T-helper 2 cell treated with Interferon-gamma antibody and Interleukin-4, amounts not matched to agents 5 μg/mL and 100 μg/mL, for 36 hours (primary cell): ENCODE measurements at regions not wholly inside any gene's neighbourhood (a gene's known extent, or its start where the extent isn't known, plus 50 kb on each side); places are given as distances from the start of the nearest gene placed in this dataset.
A peak's percentile ranks its signal among the peaks of the same experiment; 100 is the strongest.
"Not testable (repeated sequence)": the region's sequence is repeated elsewhere in the genome, so short reads cannot be mapped to it uniquely, and the experiment has no call there.

Source experiments
- DNase-seq: peaks from one replicate; pipeline ENCODE4 v3.0.0; 2021; ENCODE audit warnings: low spot score
- H3K27ac Mint-ChIP-seq: one replicate; pipeline ENCODE4 v1.8.0; 2021; ENCODE audit warnings: mild to moderate bottlenecking, mixed read lengths
- H3K27me3 Mint-ChIP-seq: one replicate; pipeline ENCODE4 v1.8.0; 2021; ENCODE audit warnings: low read depth, mixed read lengths
- H3K36me3 Mint-ChIP-seq: one replicate; pipeline ENCODE4 v1.8.0; 2021; ENCODE audit warnings: low read depth, mixed read lengths
- H3K4me1 Mint-ChIP-seq: one replicate; pipeline ENCODE4 v1.8.0; 2021; ENCODE audit warnings: low read depth, mixed read lengths
- H3K4me3 Mint-ChIP-seq: one replicate; pipeline ENCODE4 v1.8.0; 2022; ENCODE audit warnings: mild to moderate bottlenecking, moderate library complexity, mixed read lengths
- H3K9me3 Mint-ChIP-seq: one replicate; pipeline ENCODE4 v1.8.0; 2021; ENCODE audit warnings: mixed read lengths

- Mint-ChIP-seq H3K36me3 (no peaks in the 10 kb centered on the region), H3K9me3 (no peaks in the 10 kb centered on the region), H3K27ac (no peak overlapping the region), H3K4me3 (no peak overlapping the region), H3K4me1 (no peaks in the 10 kb centered on the region), H3K27me3 (no peaks in the 10 kb centered on the region)
- no peak for DNase-seq
Measured at GRCh38 chr10:117796130-117796745, 250.5 kb downstream of the RAB11FIP2 start.

- no peak for DNase-seq
- Mint-ChIP-seq H3K27me3 (no peaks in the 10 kb centered on the region), H3K36me3 (no peaks in the 10 kb centered on the region), H3K4me3 (no peak overlapping the region), H3K27ac (no peak overlapping the region), H3K9me3 (no peaks in the 10 kb centered on the region), H3K4me1 (no peaks in the 10 kb centered on the region)
Measured at GRCh38 chr10:117797296-117797695, 249.4 kb downstream of the RAB11FIP2 start.

GRCh38 chr10:117801691-117802090 lies 245.1 kb downstream of the RAB11FIP2 start:
- Mint-ChIP-seq H3K27me3 (no peaks in the 10 kb centered on the region), H3K9me3 (no peaks in the 10 kb centered on the region), H3K36me3 (no peaks in the 10 kb centered on the region), H3K4me3 (no peak overlapping the region), H3K27ac (no peak overlapping the region), H3K4me1 (no peaks in the 10 kb centered on the region)
- no peak for DNase-seq

- no peaks in the 10 kb centered on the region for H3K4me1 Mint-ChIP-seq
- DNase-seq: no peak
- no peak overlapping the region for H3K27ac Mint-ChIP-seq
- no peaks in the 10 kb centered on the region for H3K9me3 Mint-ChIP-seq
- no peak overlapping the region for H3K4me3 Mint-ChIP-seq
- H3K27me3 Mint-ChIP-seq: no peaks in the 10 kb centered on the region
- no peaks in the 10 kb centered on the region for H3K36me3 Mint-ChIP-seq
Measured at GRCh38 chr10:117804470-117805011, 242.2 kb downstream of the RAB11FIP2 start.

- no peak overlapping the region for H3K4me3 Mint-ChIP-seq
- H3K27ac Mint-ChIP-seq: no peak overlapping the region
- no peaks in the 10 kb centered on the region for H3K27me3 Mint-ChIP-seq
- no peaks in the 10 kb centered on the region for H3K36me3 Mint-ChIP-seq
- DNase-seq: no peak
- H3K9me3 Mint-ChIP-seq: no peaks in the 10 kb centered on the region
- no peaks in the 10 kb centered on the region for H3K4me1 Mint-ChIP-seq
Measured at GRCh38 chr10:117805139-117805538, 241.6 kb downstream of the RAB11FIP2 start.

GRCh38 chr10:117807441-117807840 lies 239.3 kb downstream of the RAB11FIP2 start:
- no peaks in the 10 kb centered on the region for H3K36me3 Mint-ChIP-seq
- no peak for DNase-seq
- H3K27me3 Mint-ChIP-seq: no peaks in the 10 kb centered on the region
- peaks cover 3% of the 10 kb centered on the region for H3K9me3 Mint-ChIP-seq
- H3K4me3 Mint-ChIP-seq: no peak overlapping the region
- no peaks in the 10 kb centered on the region for H3K4me1 Mint-ChIP-seq
- no peak overlapping the region for H3K27ac Mint-ChIP-seq

- H3K27me3 Mint-ChIP-seq, DNase-seq, H3K4me3 Mint-ChIP-seq, H3K4me1 Mint-ChIP-seq, H3K9me3 Mint-ChIP-seq, H3K27ac Mint-ChIP-seq, H3K36me3 Mint-ChIP-seq: not testable (repeated sequence)
Measured at GRCh38 chr10:117815816-117816215, 230.9 kb downstream of the RAB11FIP2 start.

GRCh38 chr10:117817116-117817515 lies 229.6 kb downstream of the RAB11FIP2 start:
- Mint-ChIP-seq H3K4me3 (no peak overlapping the region), H3K9me3 (peaks cover 4% of the 10 kb centered on the region), H3K4me1 (no peaks in the 10 kb centered on the region), H3K27ac (no peak overlapping the region), H3K36me3 (no peaks in the 10 kb centered on the region), H3K27me3 (peaks cover 2% of the 10 kb centered on the region)
- no peak for DNase-seq

GRCh38 chr10:117818721-117819120 lies 228.0 kb downstream of the RAB11FIP2 start:
- no peaks in the 10 kb centered on the region for H3K4me1 Mint-ChIP-seq
- no peak overlapping the region for H3K4me3 Mint-ChIP-seq
- no peak overlapping the region for H3K27ac Mint-ChIP-seq
- H3K27me3 Mint-ChIP-seq: peaks cover 2% of the 10 kb centered on the region
- no peaks in the 10 kb centered on the region for H3K9me3 Mint-ChIP-seq
- no peak for DNase-seq
- H3K36me3 Mint-ChIP-seq: no peaks in the 10 kb centered on the region

GRCh38 chr10:117819304-117819703 lies 227.4 kb downstream of the RAB11FIP2 start:
- H3K9me3 Mint-ChIP-seq: no peaks in the 10 kb centered on the region
- H3K36me3 Mint-ChIP-seq: no peaks in the 10 kb centered on the region
- no peak overlapping the region for H3K27ac Mint-ChIP-seq
- DNase-seq: no peak
- peaks cover 2% of the 10 kb centered on the region for H3K27me3 Mint-ChIP-seq
- no peak overlapping the region for H3K4me3 Mint-ChIP-seq
- H3K4me1 Mint-ChIP-seq: no peaks in the 10 kb centered on the region

GRCh38 chr10:117823980-117824379 lies 222.8 kb downstream of the RAB11FIP2 start:
- peaks cover 3% of the 10 kb centered on the region for H3K4me1 Mint-ChIP-seq
- no peak overlapping the region for H3K27ac Mint-ChIP-seq
- no peak for DNase-seq
- no peaks in the 10 kb centered on the region for H3K9me3 Mint-ChIP-seq
- peaks cover 2% of the 10 kb centered on the region for H3K27me3 Mint-ChIP-seq
- H3K36me3 Mint-ChIP-seq: no peaks in the 10 kb centered on the region
- no peak overlapping the region for H3K4me3 Mint-ChIP-seq

GRCh38 chr10:117830205-117830604 lies 216.5 kb downstream of the RAB11FIP2 start:
- Mint-ChIP-seq H3K4me1 (peaks cover 14% of the 10 kb centered on the region), H3K27ac (peak overlapping the region; percentile 81), H3K4me3 (peak overlapping the region; percentile 76), H3K36me3 (no peaks in the 10 kb centered on the region), H3K9me3 (no peaks in the 10 kb centered on the region), H3K27me3 (no peaks in the 10 kb centered on the region)
- DNase-seq: no peak

- no peaks in the 10 kb centered on the region for H3K36me3 Mint-ChIP-seq
- DNase-seq: peak; percentile 4
- peak overlapping the region; percentile 76 for H3K4me3 Mint-ChIP-seq
- H3K9me3 Mint-ChIP-seq: no peaks in the 10 kb centered on the region
- H3K4me1 Mint-ChIP-seq: peaks cover 14% of the 10 kb centered on the region
- peak overlapping the region; percentile 81 for H3K27ac Mint-ChIP-seq
- H3K27me3 Mint-ChIP-seq: no peaks in the 10 kb centered on the region
Measured at GRCh38 chr10:117830787-117831212, 215.9 kb downstream of the RAB11FIP2 start.

GRCh38 chr10:117838500-117839498 lies 207.9 kb downstream of the RAB11FIP2 start:
- not testable (repeated sequence) for H3K9me3 Mint-ChIP-seq, H3K36me3 Mint-ChIP-seq, H3K27me3 Mint-ChIP-seq, DNase-seq, H3K27ac Mint-ChIP-seq, H3K4me1 Mint-ChIP-seq
- H3K4me3 Mint-ChIP-seq: peak overlapping the region; percentile 46
